HG02571 (cell line): ENCODE measurements at regions not wholly inside any gene's neighbourhood (a gene's known extent, or its start where the extent isn't known, plus 50 kb on each side); places are given as distances from the start of the nearest gene placed in this dataset.
"Not testable (repeated sequence)": the region's sequence is repeated elsewhere in the genome, so short reads cannot be mapped to it uniquely, and the experiment has no call there.

ENCODE experiments used
- ATAC-seq: cut with Tn5 transposase; IDR thresholded peaks from one replicate; pipeline ENCODE4 v1.9.1; 2021; ENCODE audit warnings: mild to moderate bottlenecking, moderate library complexity; ENCODE audit not compliant: unreplicated experiment

GRCh38 chr14:86363047-86363446 is 833.1 kb downstream of the FLRT2 start:
- ATAC-seq: no peak

- ATAC-seq: no peak
Measured at GRCh38 chr14:86357876-86358275, 827.9 kb downstream of the FLRT2 start.

- no peak for ATAC-seq
Measured at GRCh38 chr14:86357119-86357518, 827.2 kb downstream of the FLRT2 start.

- ATAC-seq: no peak
Measured at GRCh38 chr14:86346818-86347384, 817.0 kb downstream of the FLRT2 start.

GRCh38 chr14:86334355-86334754 is 804.4 kb downstream of the FLRT2 start:
- ATAC-seq: no peak

- no peak for ATAC-seq
Measured at GRCh38 chr14:86333493-86333892, 803.5 kb downstream of the FLRT2 start.

GRCh38 chr14:86331341-86331740 is 801.4 kb downstream of the FLRT2 start:
- ATAC-seq: no peak

- no peak for ATAC-seq
Measured at GRCh38 chr14:86321151-86321550, 791.2 kb downstream of the FLRT2 start.

GRCh38 chr14:86312154-86312665 is 782.3 kb downstream of the FLRT2 start:
- ATAC-seq: not testable (repeated sequence)

- ATAC-seq: no peak
Measured at GRCh38 chr14:86311151-86311550, 781.2 kb downstream of the FLRT2 start.

GRCh38 chr14:86310611-86311010 is 780.7 kb downstream of the FLRT2 start:
- no peak for ATAC-seq

GRCh38 chr14:86310148-86310547 is 780.2 kb downstream of the FLRT2 start:
- ATAC-seq: no peak

GRCh38 chr14:86305058-86305457 is 775.1 kb downstream of the FLRT2 start:
- no peak for ATAC-seq

- ATAC-seq: no peak
Measured at GRCh38 chr14:86299994-86300393, 770.0 kb downstream of the FLRT2 start.

- no peak for ATAC-seq
Measured at GRCh38 chr14:86296173-86296572, 766.2 kb downstream of the FLRT2 start.

GRCh38 chr14:86288336-86288735 is 758.4 kb downstream of the FLRT2 start:
- ATAC-seq: no peak

- no peak for ATAC-seq
Measured at GRCh38 chr14:86279405-86279804, 749.5 kb downstream of the FLRT2 start.

- ATAC-seq: no peak
Measured at GRCh38 chr14:86257973-86258372, 728.0 kb downstream of the FLRT2 start.

GRCh38 chr14:86243158-86243557 is 713.2 kb downstream of the FLRT2 start:
- ATAC-seq: no peak

- ATAC-seq: no peak
Measured at GRCh38 chr14:86237733-86238132, 707.8 kb downstream of the FLRT2 start.

GRCh38 chr14:86221755-86222154 is 691.8 kb downstream of the FLRT2 start:
- ATAC-seq: no peak

- no peak for ATAC-seq
Measured at GRCh38 chr14:86221000-86221399, 691.1 kb downstream of the FLRT2 start.

GRCh38 chr14:86217523-86217922 is 687.6 kb downstream of the FLRT2 start:
- no peak for ATAC-seq
